ENCODE measurements at regions not wholly inside any gene's neighbourhood (a gene's known extent, or its start where the extent isn't known, plus 50 kb on each side); places are given as distances from the start of the nearest gene placed in this dataset.
"Not testable (repeated sequence)": the region's sequence is repeated elsewhere in the genome, so short reads cannot be mapped to it uniquely, and the experiment has no call there.

DNA sequence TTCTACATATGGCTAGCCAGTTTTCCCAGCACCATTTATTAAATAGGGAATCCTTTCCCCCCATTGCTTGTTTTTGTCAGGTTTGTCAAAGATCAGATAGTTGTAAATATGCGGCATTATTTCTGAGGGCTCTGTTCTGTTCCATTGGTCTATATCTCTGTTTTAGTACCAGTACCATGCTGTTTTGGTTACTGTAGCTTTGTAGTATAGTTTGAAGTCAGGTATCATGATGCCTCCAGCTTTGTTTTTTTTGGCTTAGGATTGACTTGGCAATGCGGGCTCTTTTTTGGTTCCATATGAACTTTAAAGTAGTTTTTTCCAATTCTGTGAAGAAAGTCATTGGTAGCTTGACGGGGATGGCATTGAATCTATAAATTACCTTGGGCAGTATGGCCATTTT, 60.0 kb upstream of the GPC3 start:
- DNase-seq, result not testable (repeated sequence)

DNA sequence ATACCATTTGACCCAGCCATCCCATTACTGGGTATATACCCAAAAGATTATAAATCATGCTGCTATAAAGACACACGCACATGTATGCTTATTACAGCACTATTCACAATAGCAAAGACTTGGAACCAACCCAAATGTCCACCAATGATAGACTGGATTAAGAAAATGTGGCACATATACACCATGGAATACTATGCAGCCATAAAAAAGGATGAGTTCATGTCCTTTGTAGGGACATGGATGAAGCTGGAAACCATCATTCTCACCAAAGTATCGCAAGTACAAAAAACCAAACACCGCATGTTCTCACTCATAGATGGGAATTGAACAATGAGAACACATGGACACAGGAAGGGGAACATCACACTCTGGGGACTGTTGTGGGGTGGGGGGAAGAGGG, 81.7 kb upstream of the GPC3 start:
- not testable (repeated sequence) for DNase-seq

DNA sequence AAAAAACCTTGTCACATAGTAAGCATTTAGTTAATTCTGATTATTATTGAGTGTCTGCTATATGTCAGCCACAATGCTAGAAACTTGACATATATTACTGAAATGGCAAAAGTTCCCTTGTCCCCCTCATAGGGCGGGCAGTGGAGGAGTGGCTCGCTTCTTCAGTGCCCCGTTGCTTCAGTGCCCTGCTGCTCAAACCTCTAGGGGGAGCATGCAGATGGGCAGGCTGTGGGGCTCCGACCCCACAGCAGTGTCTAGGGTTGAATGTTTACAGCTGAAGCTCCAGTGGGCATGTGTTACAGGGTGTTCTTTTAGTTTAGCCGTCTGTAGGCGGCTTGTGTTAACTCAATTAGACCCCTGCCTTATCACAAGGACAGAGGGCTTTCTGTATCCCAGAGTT, 86.5 kb upstream of the GPC3 start:
- DNase-seq, result not testable (repeated sequence)

DNA sequence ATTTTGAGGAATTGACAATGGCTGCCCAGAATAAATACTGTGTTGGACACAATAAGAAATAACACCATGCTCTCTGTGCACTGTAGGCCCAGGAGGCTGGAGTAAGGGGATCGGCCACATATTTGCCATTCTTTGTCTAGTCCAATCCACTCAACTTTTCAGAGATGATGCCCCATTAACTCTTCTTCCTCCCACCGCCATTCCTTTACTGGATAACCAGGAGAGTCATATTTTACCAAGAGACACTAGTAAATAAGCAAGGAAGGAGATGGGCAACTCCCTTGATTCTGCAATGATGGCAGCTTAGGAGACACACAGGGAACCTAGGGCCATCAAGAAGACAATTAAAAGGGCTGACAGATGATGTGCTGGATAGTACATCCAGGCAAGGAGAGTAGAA, 87.9 kb upstream of the GPC3 start:
- DNase-seq, result no peak

DNA sequence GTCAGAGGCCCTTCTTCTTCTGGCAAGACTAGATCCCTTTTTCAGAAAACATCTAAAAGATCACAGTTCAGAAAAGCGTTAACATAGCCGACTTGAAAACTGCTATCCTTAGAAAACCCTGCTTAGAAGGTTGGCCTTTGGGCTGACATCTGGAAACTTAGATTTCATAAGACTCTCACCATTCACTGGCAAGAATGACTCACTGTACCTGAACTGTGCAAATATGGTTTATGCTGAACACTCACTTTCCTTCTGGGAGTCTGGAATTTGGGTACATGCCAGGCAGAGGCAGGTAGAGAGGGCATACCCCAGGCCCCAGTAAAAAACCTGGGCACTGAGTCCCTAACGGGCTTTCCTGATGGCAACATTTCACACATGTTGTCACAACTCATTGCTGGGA, 88.8 kb upstream of the GPC3 start:
- no peak for DNase-seq

DNA sequence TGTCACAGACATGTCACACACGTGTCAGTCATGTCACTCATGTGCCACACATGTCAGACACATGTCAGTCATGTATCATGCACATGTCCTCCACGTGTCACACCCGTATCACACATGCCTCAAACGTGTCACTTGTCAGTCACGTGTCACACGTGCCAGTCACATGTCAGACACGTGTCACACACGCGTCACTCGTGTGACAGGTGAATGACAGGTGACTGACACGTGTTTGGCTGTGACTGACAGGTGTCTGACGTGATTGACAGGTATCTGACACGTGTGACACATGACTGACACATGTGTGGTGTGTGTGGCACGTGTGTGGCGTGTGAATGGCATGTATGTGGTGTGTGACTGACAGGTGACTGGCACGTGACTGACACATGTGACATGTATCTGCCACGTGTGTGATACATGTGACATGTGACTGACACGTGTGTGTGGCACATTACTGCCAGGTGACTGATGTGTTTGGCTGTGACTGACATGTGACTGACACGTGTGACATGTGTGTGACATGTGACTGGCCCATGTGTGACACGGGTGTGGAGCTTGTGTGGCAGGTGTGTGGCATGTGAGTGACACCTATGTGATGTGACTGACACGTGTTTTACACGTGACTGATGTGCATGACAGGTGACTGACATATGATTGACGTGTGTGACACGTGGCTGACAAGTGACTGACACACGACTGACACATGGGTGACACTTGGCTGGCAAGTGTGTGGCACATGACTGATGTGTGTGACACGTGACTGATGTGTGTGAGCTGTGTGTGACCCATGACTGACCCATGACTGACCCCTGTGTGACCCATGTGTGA, 90.7 kb upstream of the GPC3 start:
- DNase-seq, result no peak

DNA sequence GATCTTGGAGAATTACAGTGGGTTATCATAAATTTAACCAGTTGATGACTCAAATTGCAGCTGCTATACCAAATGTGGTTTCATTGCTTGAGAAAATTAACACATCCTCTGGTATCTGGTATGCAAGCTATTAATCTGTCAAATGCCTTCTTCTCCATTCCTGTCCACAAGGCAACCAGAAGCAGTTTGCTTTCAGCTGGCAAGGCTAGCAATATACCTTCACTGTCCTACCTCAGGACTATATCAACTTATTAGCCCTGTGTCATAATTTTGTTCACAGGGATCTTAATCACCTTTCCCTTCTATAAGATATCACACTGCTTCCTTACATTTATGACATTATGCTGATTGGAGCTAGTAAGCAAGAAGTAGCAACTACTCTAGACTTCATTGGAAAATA, 110.0 kb upstream of the GPC3 start:
- no peak for DNase-seq

DNA sequence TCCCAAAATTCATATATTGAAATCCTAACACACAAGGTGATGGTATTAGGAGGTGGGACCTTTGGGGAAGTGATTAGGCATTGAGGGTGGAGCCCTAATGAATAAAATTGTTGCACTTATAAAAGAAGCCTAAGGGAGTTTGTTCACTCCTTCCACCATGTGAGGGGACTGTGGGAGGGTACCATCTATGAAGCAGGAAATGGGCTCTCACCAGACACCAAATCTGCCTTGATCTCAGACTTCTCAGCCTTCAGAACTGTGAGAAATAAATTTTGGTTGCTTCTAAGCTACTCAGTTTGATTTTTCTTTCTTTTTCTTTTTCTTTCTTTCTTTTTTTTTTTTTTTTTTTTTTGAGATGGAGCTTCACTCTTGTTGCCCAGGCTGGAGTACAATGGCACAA, 116.2 kb upstream of the GPC3 start:
- no peak for DNase-seq

DNA sequence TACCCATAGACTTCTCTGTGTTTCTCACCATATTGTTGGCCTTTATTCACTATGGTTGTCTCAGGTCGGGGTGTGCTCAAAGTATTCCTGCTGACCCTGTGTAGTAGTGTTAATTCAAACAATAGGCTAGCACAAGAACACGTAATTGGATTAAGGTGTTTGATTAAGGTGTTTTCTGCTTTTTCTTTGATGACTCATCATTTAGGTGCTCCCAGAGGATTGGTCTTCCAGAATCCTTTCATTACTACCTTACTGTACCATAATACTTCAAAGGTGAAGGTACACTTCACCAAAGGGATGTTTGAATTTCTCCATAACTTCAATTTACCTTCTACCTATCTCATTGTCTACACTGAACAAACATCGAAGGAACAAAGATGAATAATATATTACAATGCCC, 121.7 kb upstream of the CCDC160 start:
- no peak for DNase-seq

DNA sequence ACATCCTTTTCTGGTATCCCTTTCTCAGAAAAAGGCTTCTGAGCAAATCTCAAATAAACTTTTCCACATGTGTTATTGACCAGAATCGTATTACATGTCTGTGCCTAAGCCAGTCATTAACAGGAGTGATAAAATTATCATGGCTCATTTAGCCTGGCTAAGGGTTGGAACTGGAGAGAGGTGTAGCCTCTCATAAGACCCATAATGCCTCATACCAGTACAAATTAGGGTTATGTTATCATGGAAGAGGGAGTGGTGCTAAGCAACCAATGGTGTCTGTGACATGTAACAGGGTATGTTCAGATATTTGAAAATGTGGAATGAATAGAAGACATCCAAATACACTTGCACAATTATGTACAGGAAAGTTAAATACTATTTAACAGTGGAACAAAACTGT, 99.6 kb upstream of the CCDC160 start:
- no peak for DNase-seq

DNA sequence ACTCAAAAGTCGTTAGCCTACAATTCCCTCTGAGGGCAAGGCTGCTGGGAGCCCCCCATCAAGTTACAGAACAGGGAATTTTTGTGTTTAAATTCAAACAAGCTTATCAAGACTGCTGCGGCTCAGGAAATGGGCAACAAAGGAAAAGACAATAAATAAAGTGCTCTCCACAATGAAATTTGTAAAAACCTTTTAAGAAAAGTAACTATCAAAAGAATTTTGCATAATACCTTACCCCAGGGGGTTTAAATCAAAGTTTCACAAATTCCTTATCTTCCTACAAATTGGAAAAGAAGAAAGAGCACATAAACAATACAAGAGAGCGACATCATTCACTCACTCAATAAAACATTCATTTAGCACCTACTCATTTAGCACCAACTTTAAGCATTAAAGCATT, 97.9 kb upstream of the CCDC160 start:
- DNase-seq, result no peak

DNA sequence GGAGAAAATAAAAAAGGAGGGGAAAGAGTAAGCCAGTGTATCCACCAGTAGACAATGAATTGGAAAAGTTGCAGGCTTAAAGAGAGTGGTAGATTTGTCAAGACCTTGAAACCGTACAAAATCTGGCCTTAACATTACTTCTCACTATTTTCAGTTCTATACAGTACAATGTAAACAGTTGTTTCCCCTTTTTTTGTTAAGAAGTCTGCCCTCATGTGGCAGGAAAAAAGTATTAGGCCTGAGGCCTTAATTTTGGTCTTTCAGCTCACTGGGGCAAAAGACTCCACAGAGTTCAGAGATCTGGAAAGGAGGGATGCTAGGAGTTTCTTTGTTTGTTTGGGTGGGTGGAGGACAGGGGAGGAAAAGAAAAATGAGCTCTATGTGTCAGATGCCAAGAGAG, 92.8 kb upstream of the CCDC160 start:
- peak; percentile 4 for DNase-seq

DNA sequence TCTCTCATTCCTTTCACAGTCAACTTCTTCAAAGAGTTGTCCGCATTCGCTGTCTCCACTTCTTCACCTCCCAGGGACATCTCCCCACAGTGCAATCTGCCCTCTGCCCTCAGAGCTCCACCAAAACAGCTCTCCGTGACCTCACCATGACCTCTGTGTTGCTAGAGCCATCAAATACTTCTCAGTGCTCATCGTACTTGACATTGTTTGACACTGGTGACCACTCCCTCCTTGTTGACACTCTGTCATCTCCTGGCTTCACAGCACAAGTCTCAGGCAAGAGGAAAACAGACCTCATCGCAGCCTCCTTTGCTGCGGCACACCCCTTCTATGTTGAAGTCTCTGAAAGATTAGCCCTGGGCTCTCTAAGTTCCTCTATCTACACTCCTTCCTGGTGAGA, 90.5 kb upstream of the CCDC160 start:
- no peak for DNase-seq

DNA sequence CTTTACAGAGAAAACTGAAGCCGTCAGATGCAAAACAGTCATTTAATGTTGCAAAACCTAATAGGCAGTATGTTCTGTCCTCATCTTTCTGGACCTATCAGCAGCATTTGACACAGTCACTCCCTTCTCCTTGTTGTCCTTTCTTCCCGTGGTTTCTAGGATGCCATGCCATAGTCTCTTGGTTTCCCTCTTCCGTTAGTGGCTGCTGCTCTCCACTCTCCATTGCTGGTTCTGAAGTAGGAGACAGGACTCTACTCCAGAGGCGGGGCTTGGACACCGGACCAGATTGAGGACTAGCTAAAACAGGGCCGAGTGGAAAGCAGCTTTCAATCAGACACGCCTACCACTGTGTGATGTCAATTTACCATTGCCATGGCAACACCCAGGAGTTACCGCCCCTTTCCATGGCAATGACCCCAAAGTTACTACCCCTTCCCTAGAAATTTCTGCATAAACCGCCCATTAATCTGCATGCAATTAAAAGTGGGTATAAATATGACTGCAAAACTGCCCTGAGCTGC, 88.8 kb upstream of the CCDC160 start:
- DNase-seq, result no peak

DNA sequence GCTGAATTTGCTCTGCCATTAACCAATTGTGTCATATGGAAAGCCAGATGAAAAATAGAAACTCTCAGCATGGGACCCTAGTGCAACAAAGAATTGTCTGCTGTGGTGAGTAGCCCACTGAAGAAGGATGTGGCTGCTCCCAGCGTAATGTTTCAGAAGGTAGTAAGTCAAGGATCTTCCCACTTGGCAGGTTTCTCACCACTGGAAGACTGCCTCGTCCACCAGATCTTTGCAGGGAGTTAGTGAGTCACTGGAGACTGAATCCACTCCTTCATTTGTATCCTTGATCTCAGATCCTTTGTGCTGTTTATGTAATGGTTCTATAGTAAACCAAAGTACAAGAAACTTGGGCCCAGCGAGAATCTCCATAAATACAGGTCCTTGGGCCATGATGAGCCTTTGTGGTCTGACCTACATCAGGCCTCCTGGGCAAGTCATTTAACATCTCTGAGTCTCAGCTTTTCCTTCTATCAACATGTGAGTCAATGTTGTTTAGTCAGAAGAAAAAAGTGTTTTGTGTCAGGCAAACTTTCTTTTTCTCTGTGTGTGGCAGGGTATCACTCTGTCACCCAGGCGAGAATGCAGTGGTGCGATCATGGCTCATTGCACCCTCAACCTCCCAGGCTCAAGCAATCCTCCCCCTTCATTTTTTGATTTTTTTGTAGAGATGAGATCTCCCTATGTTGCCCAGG, 78.0 kb upstream of the CCDC160 start:
- DNase-seq, result no peak

DNA sequence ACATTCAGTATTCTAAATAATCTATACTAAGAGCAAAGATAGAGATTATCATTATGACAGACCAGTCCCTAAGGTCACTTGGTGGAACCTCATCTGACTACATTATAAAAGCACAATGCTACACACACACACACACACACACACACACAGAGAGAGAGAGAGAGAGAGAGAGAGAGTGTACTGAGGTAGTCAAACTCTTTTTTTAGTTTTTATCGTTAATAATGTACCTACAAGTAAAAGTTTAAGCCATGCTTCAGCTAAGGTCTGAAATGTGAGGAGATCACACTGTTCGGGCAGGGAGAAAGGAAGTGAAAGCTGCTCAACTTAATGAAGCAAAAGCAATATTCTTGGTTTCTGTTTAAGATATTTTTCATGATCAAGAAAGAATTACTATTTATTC, 75.8 kb upstream of the CCDC160 start:
- DNase-seq, result no peak

DNA sequence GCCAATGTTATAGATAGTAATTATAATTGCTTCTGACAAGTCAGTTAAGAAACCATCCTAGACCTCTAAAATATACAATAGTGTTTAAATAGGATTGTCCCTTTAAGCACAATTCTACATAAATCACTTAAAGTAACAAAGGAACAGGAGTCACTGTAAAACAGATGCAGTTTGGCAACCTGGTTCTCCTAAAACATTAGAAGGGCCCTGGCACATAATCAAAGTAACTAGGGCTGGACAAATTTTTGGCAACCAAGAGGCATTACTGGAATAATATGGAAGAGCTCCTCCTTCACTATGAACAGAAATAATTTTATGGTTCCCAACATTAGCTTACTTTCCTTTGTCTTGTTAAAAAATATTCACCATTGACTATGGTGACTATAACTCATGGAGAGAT, 75.0 kb upstream of the CCDC160 start:
- no peak for DNase-seq

DNA sequence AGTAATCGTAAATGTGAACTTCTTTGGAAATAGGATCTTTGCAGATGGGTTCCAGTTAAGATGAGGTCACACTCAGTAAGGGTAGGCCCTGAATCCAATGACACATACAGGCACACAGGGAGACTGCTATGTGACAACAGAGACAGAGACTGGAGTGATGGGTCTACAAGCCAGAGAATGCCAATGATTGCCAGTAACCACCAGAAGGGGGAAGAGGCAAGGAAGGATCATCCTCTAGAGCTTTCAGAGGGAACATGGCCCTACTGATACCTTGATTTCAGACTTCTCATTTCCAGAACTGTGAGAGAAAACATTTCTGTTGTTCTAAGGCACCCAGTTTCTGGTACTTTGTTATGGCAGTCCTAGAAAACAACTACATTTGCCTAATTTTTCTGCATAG, 73.1 kb upstream of the CCDC160 start:
- no peak for DNase-seq

DNA sequence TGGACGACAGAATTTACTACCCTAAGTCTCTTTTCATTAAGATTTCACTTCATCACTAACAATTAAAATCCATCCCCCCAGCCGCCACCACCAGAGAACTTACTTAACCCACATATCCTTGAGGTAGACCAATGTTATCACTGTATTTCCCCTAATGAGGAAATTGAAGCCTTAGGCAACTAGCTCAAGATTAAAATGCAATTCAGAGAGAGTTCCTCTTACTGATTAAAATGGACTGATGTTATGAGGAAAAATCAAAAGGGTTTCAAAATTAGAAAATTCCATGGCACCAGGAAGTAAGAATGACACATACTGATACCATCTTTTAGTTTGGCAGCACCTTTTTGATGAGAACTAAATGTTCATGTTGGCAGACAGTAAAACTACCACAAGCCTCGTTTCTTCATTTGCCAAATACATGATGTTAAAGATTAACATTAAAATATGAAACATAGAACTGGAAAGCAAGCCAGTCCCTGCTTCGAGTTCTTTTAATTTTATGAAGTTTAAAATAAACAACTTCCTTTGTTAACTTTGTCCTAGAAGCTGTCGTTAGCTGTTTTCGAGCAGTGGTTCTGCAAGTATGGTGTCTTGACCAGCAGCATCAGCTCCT, 69.3 kb upstream of the CCDC160 start:
- DNase-seq, result no peak

DNA sequence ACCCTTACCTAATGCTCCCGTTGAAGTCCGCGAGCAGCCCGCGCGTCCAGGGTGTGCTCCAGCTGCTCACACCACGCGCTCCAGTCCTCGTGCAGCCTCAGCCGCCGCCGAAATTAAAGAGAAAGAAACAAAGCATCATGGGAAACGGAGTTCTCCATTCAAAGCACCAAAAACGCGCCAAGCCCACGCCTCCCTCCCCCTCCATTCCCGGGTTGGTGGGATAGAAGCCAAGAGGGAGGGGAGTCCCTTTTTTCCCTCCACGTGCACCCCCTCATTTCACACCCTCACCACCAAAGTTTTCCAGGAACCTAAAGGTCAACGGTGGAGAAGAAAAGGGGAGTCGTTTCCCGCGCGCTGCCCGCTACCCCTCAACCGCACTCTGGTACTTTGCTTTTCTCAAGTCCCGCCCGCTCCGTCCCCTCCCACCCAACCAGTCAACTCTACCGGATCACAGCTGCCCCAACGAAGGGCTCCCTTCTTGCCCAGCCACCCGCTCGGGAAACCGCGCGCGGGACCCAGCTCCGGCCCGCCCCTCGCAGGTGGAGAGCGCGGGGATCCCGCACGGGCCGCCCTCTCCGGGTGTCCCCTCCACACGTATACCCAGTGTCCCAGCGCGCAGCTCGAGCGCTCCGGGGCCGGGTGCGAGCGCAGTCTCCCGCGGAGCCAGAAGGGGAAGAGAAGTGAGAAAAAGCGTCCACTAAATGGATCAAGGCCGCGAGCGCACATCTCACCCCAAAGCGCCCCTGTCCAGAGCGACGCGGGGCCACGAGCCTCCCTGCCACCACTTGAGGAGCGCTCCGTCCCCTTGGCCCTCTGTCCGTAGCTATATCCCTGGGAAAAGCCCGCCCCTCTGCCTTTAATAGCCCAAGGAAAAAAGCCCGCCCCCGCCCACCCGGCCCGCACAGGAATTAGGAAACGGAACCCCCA, 65.1 kb upstream of the CCDC160 start:
- DNase-seq, result peak; percentile 37

DNA sequence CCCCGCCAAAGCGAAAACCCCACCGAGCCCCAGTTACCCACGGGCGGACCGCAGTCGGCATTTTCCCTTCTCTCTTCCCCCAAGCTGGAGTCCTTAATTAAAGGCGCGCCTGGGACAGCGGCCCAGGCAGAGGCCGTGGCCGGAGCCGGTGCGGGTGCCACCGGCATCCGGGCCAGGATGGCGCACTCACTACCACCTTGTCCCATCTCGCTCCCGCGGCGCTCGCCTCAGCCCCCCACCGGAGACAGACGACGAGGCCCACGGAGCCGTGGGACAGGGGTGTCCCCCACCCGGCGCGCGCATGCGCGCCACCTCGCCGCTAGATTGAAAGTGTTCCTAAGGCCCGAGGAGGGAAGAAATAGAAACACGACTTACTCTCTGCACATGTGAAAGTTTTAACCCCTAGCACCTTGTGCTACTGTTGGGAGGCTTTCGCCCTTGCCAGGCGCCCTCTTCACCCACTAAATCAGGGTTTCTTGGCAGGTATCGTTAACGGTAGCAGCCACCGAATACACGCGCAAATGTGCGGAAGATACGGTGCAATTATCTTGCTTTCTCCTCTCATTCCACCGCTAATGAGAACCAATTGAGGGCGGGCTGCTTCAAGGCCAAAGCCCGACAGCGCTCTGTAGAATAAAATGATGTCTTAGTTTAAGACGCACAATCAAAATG, 64.3 kb upstream of the CCDC160 start:
- DNase-seq, result no peak
